Brain microvascular endothelial cell (primary cell): ENCODE measurements at regions not wholly inside any gene's neighbourhood (a gene's known extent, or its start where the extent isn't known, plus 50 kb on each side); places are given as distances from the start of the nearest gene placed in this dataset.

Source experiments
- DNase-seq: peaks from one replicate; pipeline ENCODE4 v3.0.0-alpha.2; 2020
- H3K27ac ChIP-seq: fragments of 250-450 bp; sonication (Bioruptor Pico); 2 replicates; pipeline ENCODE4 v1.5.1; 2020; ENCODE audit warnings: mild to moderate bottlenecking, moderate library complexity
- H3K27me3 ChIP-seq: fragments of 250-450 bp; sonication (Bioruptor Pico); replicated peaks from 2 replicates; pipeline ENCODE4 v1.5.1; 2020; ENCODE audit warnings: mild to moderate bottlenecking
- H3K36me3 ChIP-seq: fragments of 250-450 bp; sonication (Bioruptor Pico); replicated peaks from 2 replicates; pipeline ENCODE4 v1.5.1; 2020; ENCODE audit warnings: mild to moderate bottlenecking
- H3K4me3 ChIP-seq: 2 replicates; pipeline ENCODE4 v1.5.1; 2011; ENCODE audit warnings: low read depth, mild to moderate bottlenecking, control low read depth, low read length, moderate library complexity
- in situ Hi-C: cut with HindIII; loops from 2 replicates; pipeline ENCODE4 v1.10.0; 2017; ENCODE audit warnings: low sequenced_read_pairs, low pct_ligation_motif_present
- TF ChIP-seq, protein P1 (sequence below): IDR thresholded peaks from 2 replicates; pipeline ENCODE4 v1.5.1; 2011; ENCODE audit warnings: low read depth, mild to moderate bottlenecking, moderate library complexity, low read length, control low read depth, inconsistent platforms; ENCODE audit errors: missing control alignments

DNA sequence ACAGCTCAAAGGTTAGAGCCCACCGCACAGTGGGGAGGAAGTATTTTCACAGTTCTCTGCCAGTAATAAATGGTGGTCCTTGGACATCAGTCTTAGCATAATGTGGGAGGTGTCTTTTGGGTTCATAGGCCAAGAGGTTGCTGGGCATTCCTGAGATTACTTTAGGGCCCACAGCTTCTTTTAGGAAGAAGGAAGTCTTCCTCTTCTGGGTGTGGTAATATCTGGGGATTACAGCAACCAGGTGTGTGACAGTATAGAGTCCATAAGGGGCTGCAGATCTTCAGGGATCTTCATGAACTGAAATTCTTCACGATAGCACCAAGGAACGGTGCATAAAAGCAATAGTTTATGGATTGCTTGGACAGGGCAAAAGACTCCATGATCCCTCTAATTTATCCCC, 56.2 kb upstream of the PTGR2 start:
- in situ Hi-C loops, result no loop called here
- no peak for DNase-seq
- TF ChIP-seq, protein P1, sequence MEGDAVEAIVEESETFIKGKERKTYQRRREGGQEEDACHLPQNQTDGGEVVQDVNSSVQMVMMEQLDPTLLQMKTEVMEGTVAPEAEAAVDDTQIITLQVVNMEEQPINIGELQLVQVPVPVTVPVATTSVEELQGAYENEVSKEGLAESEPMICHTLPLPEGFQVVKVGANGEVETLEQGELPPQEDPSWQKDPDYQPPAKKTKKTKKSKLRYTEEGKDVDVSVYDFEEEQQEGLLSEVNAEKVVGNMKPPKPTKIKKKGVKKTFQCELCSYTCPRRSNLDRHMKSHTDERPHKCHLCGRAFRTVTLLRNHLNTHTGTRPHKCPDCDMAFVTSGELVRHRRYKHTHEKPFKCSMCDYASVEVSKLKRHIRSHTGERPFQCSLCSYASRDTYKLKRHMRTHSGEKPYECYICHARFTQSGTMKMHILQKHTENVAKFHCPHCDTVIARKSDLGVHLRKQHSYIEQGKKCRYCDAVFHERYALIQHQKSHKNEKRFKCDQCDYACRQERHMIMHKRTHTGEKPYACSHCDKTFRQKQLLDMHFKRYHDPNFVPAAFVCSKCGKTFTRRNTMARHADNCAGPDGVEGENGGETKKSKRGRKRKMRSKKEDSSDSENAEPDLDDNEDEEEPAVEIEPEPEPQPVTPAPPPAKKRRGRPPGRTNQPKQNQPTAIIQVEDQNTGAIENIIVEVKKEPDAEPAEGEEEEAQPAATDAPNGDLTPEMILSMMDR, result no peak
- Histone ChIP-seq H3K27me3 (no peaks in the 10 kb centered on the region), H3K4me3 (no peak overlapping the region), H3K27ac (no peak overlapping the region), H3K36me3 (no peaks in the 10 kb centered on the region)

DNA sequence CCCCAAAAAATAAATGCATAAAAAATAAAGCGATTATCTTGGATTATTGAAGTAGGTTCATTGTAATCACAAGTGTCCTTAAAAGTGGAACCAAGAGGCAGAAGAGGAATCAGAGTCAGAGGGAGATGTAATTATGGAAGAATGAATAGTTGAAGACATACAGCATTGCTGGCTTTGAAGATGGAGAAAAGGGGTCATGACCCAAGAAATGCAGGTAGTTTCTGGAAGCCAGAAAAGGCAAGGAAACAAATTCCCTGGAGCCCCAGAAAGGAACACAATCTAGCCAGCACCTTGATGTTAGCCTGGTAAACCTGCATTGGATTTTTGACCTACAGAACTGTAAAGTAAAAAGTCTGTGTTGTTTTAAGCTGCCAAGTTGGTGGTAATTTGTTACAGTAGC, 57.5 kb upstream of the PTGR2 start:
- no peak overlapping the region for H3K27ac ChIP-seq
- no peak overlapping the region for H3K4me3 ChIP-seq
- in situ Hi-C loops, result no loop called here
- no peaks in the 10 kb centered on the region for H3K36me3 ChIP-seq
- H3K27me3 ChIP-seq, result no peaks in the 10 kb centered on the region
- TF ChIP-seq, protein P1, result no peak
- DNase-seq, result no peak

DNA sequence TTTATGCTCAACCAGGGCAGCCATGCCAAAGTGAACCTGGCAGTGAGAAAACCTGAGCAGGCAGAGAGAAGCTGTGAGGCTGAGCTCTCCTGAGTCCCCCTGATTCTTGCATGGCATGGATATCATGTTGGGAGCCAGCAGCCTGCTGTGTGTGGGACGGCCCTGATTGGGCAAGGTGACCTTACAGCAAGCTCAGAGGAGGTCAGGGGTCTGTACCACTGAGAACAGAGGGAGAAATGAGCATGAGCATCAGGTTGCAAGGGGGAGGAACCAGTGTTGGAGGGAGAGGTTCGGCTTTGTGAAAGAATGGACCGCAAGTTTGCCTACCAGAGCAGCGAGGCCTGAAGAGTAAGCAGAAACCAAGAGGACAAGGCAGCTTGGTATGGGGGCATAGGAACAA, 59.1 kb upstream of the PTGR2 start:
- no peak overlapping the region for H3K4me3 ChIP-seq
- no peak overlapping the region for H3K27ac ChIP-seq
- no peaks in the 10 kb centered on the region for H3K27me3 ChIP-seq
- no peak for DNase-seq
- H3K36me3 ChIP-seq, result no peaks in the 10 kb centered on the region
- in situ Hi-C loops, result no loop called here
- TF ChIP-seq, protein P1, result no peak

DNA sequence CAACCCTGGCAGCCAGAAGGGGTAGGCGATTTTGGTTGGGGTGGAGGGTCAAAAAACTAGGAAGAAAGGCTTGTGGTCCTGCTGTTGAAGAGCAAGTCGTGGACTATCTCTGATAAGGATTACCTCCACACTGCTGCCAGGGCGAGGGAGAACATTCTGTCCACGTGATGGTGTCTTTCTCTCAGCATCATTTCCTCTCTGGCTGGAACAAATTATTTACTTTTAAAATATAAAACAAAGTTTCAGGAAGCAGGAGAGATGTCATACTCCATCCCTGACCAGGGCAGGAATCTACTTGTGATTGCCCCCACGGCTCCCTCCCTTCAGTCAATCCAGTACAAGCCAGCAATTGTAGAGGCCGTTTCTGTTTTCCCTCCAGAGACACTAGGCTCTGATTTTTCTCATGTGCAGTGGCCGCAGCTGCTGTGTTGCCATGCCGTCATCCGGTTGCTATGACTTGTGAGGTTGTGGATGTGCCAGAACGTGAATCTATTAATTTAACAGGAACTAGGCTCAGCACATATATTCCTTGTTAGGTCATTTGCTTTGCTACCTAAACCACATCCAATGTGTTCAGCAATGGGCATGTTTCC, 61.5 kb upstream of the PTGR2 start:
- no peak overlapping the region for H3K4me3 ChIP-seq
- H3K27ac ChIP-seq, result peak overlapping the region; percentile 83
- H3K36me3 ChIP-seq, result no peaks in the 10 kb centered on the region
- no peaks in the 10 kb centered on the region for H3K27me3 ChIP-seq
- in situ Hi-C loops, result no loop called here
- peak; percentile 93 for DNase-seq
- TF ChIP-seq, protein P1, result no peak

DNA sequence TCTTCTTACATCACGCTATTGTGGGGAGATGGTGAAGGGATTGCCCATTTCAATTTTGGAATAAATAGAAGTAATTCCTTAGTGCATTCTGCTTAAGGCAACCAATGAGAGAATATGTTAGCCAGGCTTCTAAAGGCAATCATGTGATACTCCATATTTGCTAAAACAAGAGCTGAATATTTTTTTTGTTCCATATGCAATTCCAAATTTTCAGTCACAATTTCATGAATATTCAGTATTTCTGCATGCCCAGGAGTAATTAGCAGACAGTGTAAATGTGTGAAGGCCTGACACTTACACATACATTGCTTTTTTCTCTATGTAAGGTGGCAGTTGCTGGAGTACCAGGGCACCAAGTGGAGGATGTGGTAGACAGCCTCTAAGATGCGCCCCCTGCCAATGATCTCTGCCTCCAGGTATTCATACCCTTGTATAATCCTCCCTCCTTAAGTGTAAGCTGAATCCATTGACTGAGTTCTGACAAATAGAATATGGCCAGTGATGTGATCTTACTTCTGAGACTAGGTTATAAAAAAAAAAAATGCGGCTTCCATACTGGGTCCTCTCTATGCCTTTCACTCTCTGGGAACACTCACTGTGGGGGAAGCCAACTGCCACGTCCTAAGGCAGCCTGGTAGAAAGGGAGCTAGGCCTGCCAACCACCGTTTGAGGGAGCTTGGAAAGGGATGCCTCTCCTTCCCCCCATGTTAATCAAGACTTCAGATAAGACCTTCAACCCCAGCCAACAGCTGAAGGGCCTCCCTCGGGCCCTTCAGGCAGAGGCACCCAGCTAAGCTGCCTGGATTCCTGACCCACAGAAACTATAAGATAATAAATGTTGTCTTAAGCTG, 62.7 kb upstream of the PTGR2 start:
- TF ChIP-seq, protein P1, result no peak
- no peak for DNase-seq

DNA sequence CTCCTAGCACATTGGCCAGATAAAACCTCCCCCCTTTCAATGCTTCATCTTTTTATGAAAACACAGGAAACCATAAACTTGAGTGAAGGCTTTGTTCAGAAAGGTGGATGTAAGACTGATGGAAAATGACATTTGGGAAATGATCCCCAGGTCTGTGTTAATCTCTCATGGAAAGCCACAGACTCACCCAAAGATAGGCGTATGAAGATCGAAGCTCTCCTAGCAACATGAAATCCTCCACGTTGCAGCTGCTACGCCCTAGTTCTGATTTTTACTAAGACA, 63.4 kb upstream of the PTGR2 start:
- Histone ChIP-seq H3K4me3 (peak overlapping the region; percentile 73), H3K36me3 (no peaks in the 10 kb centered on the region), H3K27ac (peak overlapping the region; percentile 96), H3K27me3 (no peaks in the 10 kb centered on the region)
- TF ChIP-seq, protein P1, result no peak
- DNase-seq, result no peak
- in situ Hi-C loops, result no loop called here

More for the DNA sequence above, 62.7 kb upstream of the PTGR2 start:
- in situ Hi-C loops, result no loop called here
- H3K4me3 ChIP-seq, result no peak overlapping the region
- peak overlapping the region; percentile 83 for H3K27ac ChIP-seq
- no peaks in the 10 kb centered on the region for H3K27me3 ChIP-seq
- H3K36me3 ChIP-seq, result no peaks in the 10 kb centered on the region
